Uterus (tissue), 2 donors: ENCODE measurements at regions not wholly inside any gene's neighbourhood (a gene's known extent, or its start where the extent isn't known, plus 50 kb on each side); places are given as distances from the start of the nearest gene placed in this dataset.

Experiments used
- CTCF ChIP-seq, 4 experiments: fragments of 200-600 bp in 2 of 4; fragments of 450-650 bp in 2 of 4; sonication (generic) in 2 of 4; IDR thresholded peaks; one replicate each; pipeline ENCODE4 v1.5.1; 2016 to 2019; ENCODE audit warnings: antibody characterized with exemption in 4 of 4, mild to moderate bottlenecking in 2 of 4, moderate library complexity in 1 of 4
- POLR2A ChIP-seq, 2 donors: fragments of 450-650 bp; IDR thresholded peaks; one replicate each; pipeline ENCODE4 v1.6.1; 2016; ENCODE audit warnings: antibody characterized with exemption in 2 of 2, mild to moderate bottlenecking in 1 of 2, moderate library complexity in 1 of 2

- no peak for TF ChIP-seq CTCF (IDR thresholded peaks at IDR 0.05)
- TF ChIP-seq POLR2A (IDR thresholded peaks at IDR 0.05) = no peak
Measured at GRCh38 chr5:14054965-14055963, 87.9 kb upstream of the TRIO start.
